ENCODE measurements at regions not wholly inside any gene's neighbourhood (a gene's known extent, or its start where the extent isn't known, plus 50 kb on each side); places are given as distances from the start of the nearest gene placed in this dataset.

GRCh38 chr2:217274578-217274977, 414.7 kb upstream of the TNP1 start:
- Histone ChIP-seq H3K9ac (ENCODE audit: insufficient read length) (no peak overlapping the region), H3K9me3 (ENCODE audit: low read depth, low read length) (no peaks in the 10 kb centered on the region), H3K36me3 (ENCODE audit: insufficient read depth, low read length) (no peaks in the 10 kb centered on the region), H3K27ac (no peak overlapping the region), H3K4me3 (no peak overlapping the region)
- TF ChIP-seq EZH2 (IDR thresholded peaks at IDR 0.05): no peak
- no peak for TF ChIP-seq FOXP2 (optimal IDR thresholded peaks at IDR 0.05; ENCODE audit: control extremely low read depth, extremely low read length, insufficient read depth)
- TF ChIP-seq POLR2AphosphoS5 (IDR thresholded peaks at IDR 0.05; ENCODE audit: borderline replicate concordance, low read depth, low read length): no peak
- DNase-seq (ENCODE audit: low read depth, low spot score): no peak

DNA sequence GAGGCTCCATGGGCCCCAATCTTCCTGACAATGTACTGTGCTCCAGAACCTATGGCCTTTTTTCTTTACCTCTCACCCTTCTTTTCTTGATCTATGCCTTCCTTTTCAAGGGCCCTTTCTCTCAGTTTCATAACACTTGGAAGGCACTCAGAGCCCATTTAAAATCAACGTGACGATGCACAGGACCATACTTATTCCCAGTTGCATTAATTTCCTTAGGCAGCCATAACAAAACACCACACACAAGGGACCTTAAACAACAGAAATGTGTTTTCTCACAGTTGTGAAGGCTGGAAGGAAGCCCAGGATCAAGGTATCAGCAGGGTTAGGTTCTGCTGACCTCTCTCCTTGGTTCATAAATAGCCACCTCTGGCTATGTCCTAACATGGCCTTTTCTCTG, 414.0 kb upstream of the TNP1 start:
- Histone ChIP-seq H3K9ac (ENCODE audit: insufficient read length) (no peak overlapping the region), H3K4me3 (no peak overlapping the region), H3K36me3 (ENCODE audit: insufficient read depth, low read length) (no peaks in the 10 kb centered on the region), H3K9me3 (ENCODE audit: low read depth, low read length) (no peaks in the 10 kb centered on the region), H3K27ac (no peak overlapping the region)
- TF ChIP-seq FOXP2 (optimal IDR thresholded peaks at IDR 0.05; ENCODE audit: control extremely low read depth, extremely low read length, insufficient read depth) (no peak), EZH2 (IDR thresholded peaks at IDR 0.05) (no peak), POLR2AphosphoS5 (IDR thresholded peaks at IDR 0.05; ENCODE audit: borderline replicate concordance, low read depth, low read length) (no peak)
- no peak for DNase-seq (ENCODE audit: low read depth, low spot score)

DNA sequence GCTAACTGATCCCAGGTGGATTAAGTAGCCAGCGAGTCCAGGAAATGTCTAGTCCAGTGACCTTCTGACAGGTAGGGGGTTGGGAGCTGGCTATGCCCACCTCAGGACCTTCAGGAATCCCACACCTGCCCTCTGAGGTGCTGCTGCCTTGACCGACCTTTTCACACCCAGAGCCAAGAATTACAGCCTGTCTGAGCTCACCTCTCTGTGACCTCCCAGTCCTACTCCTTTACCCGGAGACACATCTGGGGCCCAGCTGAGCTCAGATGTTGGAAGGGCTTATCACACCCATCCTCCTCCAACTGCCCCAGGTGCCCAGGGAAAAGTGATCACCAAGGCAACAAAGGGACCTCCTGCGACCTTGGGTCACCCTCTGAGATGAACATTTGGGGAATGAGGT, 413.3 kb upstream of the TNP1 start:
- Histone ChIP-seq H3K36me3 (ENCODE audit: insufficient read depth, low read length) (no peaks in the 10 kb centered on the region), H3K9ac (ENCODE audit: insufficient read length) (no peak overlapping the region), H3K4me3 (no peak overlapping the region), H3K27ac (no peak overlapping the region), H3K9me3 (ENCODE audit: low read depth, low read length) (no peaks in the 10 kb centered on the region)
- TF ChIP-seq POLR2AphosphoS5 (IDR thresholded peaks at IDR 0.05; ENCODE audit: borderline replicate concordance, low read depth, low read length) (no peak), EZH2 (IDR thresholded peaks at IDR 0.05) (no peak), FOXP2 (optimal IDR thresholded peaks at IDR 0.05; ENCODE audit: control extremely low read depth, extremely low read length, insufficient read depth) (no peak)
- DNase-seq (ENCODE audit: low read depth, low spot score): no peak

- TF ChIP-seq POLR2AphosphoS5 (IDR thresholded peaks at IDR 0.05; ENCODE audit: borderline replicate concordance, low read depth, low read length) (no peak), EZH2 (IDR thresholded peaks at IDR 0.05) (no peak), FOXP2 (optimal IDR thresholded peaks at IDR 0.05; ENCODE audit: control extremely low read depth, extremely low read length, insufficient read depth) (no peak)
- Histone ChIP-seq H3K9me3 (ENCODE audit: low read depth, low read length) (no peaks in the 10 kb centered on the region), H3K9ac (ENCODE audit: insufficient read length) (no peak overlapping the region), H3K36me3 (ENCODE audit: insufficient read depth, low read length) (no peaks in the 10 kb centered on the region), H3K27ac (no peak overlapping the region), H3K4me3 (no peak overlapping the region)
- DNase-seq (ENCODE audit: low read depth, low spot score): no peak
Observed at GRCh38 chr2:217271813-217272212, 411.9 kb upstream of the TNP1 start.

DNA sequence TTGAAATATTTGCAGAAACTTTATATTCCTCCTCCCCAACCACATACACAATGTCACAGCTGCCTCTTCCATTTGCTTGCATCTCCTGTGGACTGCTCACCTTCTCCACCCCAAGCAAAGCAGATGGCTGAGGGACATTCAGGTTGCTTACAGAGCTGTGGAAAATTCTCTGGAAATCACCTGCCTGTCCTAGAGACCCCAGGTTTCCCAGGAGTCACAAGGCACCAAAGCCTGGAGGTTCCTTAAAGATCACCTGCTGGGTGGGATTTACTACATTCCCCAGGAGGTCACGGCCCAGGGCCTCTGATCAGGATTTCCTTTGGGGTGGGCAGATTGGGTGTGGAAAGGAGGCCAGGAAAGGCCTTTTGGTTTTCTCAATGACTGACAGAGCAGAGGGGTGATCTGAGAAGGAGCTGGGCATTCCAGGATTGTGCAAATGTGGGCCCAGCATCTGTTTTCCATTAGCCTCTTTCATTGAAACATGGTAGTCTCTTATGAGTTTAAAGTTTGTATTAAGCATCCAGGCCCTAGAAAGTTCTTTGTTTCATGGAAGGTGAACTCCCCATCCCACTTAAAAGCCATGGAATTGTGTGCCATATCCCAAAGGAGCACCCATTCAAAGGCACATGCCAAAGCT, 410.7 kb upstream of the TNP1 start:
- Histone ChIP-seq H3K4me3 (no peak overlapping the region), H3K27ac (no peak overlapping the region), H3K9me3 (ENCODE audit: low read depth, low read length) (no peaks in the 10 kb centered on the region), H3K36me3 (ENCODE audit: insufficient read depth, low read length) (no peaks in the 10 kb centered on the region), H3K9ac (ENCODE audit: insufficient read length) (no peak overlapping the region)
- TF ChIP-seq FOXP2 (optimal IDR thresholded peaks at IDR 0.05; ENCODE audit: control extremely low read depth, extremely low read length, insufficient read depth) (no peak), POLR2AphosphoS5 (IDR thresholded peaks at IDR 0.05; ENCODE audit: borderline replicate concordance, low read depth, low read length) (no peak), EZH2 (IDR thresholded peaks at IDR 0.05) (no peak)
- DNase-seq (ENCODE audit: low read depth, low spot score): no peak

DNA sequence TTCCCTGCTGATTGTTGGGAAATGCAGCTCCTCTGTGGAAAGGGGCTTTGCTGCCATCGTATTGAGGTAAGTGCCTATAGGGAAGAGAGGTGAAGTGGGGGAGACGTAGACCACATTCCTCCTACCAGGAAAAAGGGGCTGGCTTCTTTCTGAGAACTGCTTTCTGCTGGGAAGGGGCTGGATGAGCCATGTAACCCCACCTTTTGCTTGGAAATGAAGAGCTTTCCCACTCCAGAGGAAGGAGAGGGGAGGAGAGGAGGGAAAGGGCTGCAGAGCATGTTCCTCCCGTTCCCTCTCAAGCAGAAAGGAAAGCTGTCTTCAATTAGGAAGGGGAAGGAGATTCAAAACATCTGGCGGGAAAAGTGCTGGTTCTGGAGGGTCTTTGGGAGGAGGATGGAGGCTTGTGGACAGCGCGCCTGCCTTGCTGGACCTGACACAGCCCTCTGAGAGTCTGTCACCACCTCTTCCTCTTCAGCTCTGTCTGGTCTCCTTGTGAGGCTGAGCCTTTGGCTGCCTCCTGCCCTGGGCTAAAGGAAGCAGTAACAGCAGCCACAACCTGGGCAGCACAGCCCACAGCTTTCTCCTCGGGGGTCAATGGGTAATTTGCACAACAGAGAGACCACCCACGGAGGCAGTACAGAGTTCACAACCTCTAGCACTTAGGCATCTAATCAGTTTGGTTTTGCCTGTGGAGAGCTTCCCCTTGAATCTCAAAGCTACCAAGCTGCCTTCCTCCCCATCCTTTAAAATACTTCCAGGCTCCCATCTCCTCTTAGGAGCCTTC, 410.0 kb upstream of the TNP1 start:
- Histone ChIP-seq H3K4me3 (no peak overlapping the region), H3K27ac (no peak overlapping the region), H3K9ac (ENCODE audit: insufficient read length) (no peak overlapping the region), H3K36me3 (ENCODE audit: insufficient read depth, low read length) (no peaks in the 10 kb centered on the region), H3K9me3 (ENCODE audit: low read depth, low read length) (no peaks in the 10 kb centered on the region)
- DNase-seq (ENCODE audit: low read depth, low spot score): no peak
- TF ChIP-seq FOXP2 (optimal IDR thresholded peaks at IDR 0.05; ENCODE audit: control extremely low read depth, extremely low read length, insufficient read depth) (no peak), POLR2AphosphoS5 (IDR thresholded peaks at IDR 0.05; ENCODE audit: borderline replicate concordance, low read depth, low read length) (no peak), EZH2 (IDR thresholded peaks at IDR 0.05) (no peak)

DNA sequence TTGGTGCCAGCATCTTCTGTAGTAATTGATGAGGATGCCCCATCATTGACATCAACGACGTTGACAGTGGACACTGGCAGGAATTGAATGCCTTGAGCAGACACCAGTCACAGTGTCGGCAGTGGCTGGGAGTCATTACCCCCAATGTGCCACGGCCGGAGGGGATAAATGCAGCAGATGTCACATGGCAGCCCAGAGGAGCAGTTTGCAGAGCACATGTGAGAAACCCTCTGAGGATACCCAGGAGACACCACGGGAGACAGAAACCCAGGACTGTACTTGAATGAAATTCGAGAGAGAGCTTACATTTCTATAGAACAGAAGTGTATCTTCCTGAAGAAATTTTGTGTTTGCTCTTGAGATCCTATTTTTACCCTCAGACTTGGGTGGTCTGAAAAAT, 409.1 kb upstream of the TNP1 start:
- H3K4me3 ChIP-seq: no peak overlapping the region
- H3K36me3 ChIP-seq (ENCODE audit: insufficient read depth, low read length): no peaks in the 10 kb centered on the region
- TF ChIP-seq FOXP2 (optimal IDR thresholded peaks at IDR 0.05; ENCODE audit: control extremely low read depth, extremely low read length, insufficient read depth) (no peak), EZH2 (IDR thresholded peaks at IDR 0.05) (no peak), POLR2AphosphoS5 (IDR thresholded peaks at IDR 0.05; ENCODE audit: borderline replicate concordance, low read depth, low read length) (no peak)
- H3K9me3 ChIP-seq (ENCODE audit: low read depth, low read length): no peaks in the 10 kb centered on the region
- DNase-seq (ENCODE audit: low read depth, low spot score): no peak
- no peak overlapping the region for H3K9ac ChIP-seq (ENCODE audit: insufficient read length)
- H3K27ac ChIP-seq: no peak overlapping the region

- Histone ChIP-seq H3K9ac (ENCODE audit: insufficient read length) (no peak overlapping the region), H3K36me3 (ENCODE audit: insufficient read depth, low read length) (no peaks in the 10 kb centered on the region), H3K4me3 (no peak overlapping the region), H3K9me3 (ENCODE audit: low read depth, low read length) (no peaks in the 10 kb centered on the region), H3K27ac (no peak overlapping the region)
- no peak for TF ChIP-seq FOXP2 (optimal IDR thresholded peaks at IDR 0.05; ENCODE audit: control extremely low read depth, extremely low read length, insufficient read depth)
- no peak for TF ChIP-seq EZH2 (IDR thresholded peaks at IDR 0.05)
- no peak for TF ChIP-seq POLR2AphosphoS5 (IDR thresholded peaks at IDR 0.05; ENCODE audit: borderline replicate concordance, low read depth, low read length)
- DNase-seq (ENCODE audit: low read depth, low spot score): no peak
Observed at GRCh38 chr2:217267758-217268157, 407.9 kb upstream of the TNP1 start.

All from SK-N-MC (cell line).